ENCODE measurements at regions not wholly inside any gene's neighbourhood (a gene's known extent, or its start where the extent isn't known, plus 50 kb on each side); places are given as distances from the start of the nearest gene placed in this dataset.

GRCh38 chr6:157763129-157763903, 59.7 kb upstream of the SNX9 start:
- no peak for TF ChIP-seq CTCF (IDR thresholded peaks at IDR 0.05; ENCODE audit: low read depth, low read length)
- no peak overlapping the region for H3K4me3 ChIP-seq (ENCODE audit: low read depth, low read length)

DNA sequence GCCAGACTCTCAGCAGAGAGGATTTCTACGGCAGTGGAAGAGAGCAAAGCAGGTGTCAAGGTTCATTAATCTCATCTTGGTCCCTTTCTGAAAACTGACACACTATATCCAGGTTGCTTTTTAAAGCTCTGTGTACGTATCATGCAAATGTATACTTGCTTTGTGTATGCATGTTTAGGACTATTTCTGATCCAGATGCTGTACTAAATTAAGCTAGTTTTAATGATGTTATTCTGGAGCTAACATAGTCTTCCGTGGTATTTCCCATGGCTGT, 59.2 kb upstream of the SNX9 start:
- TF ChIP-seq CTCF (IDR thresholded peaks at IDR 0.05; ENCODE audit: low read depth, low read length), result no peak
- H3K4me3 ChIP-seq (ENCODE audit: low read depth, low read length), result no peak overlapping the region

GRCh38 chr6:157764178-157765068, 58.6 kb upstream of the SNX9 start:
- H3K4me3 ChIP-seq (ENCODE audit: low read depth, low read length), result no peak overlapping the region
- TF ChIP-seq CTCF (IDR thresholded peaks at IDR 0.05; ENCODE audit: low read depth, low read length), result no peak

DNA sequence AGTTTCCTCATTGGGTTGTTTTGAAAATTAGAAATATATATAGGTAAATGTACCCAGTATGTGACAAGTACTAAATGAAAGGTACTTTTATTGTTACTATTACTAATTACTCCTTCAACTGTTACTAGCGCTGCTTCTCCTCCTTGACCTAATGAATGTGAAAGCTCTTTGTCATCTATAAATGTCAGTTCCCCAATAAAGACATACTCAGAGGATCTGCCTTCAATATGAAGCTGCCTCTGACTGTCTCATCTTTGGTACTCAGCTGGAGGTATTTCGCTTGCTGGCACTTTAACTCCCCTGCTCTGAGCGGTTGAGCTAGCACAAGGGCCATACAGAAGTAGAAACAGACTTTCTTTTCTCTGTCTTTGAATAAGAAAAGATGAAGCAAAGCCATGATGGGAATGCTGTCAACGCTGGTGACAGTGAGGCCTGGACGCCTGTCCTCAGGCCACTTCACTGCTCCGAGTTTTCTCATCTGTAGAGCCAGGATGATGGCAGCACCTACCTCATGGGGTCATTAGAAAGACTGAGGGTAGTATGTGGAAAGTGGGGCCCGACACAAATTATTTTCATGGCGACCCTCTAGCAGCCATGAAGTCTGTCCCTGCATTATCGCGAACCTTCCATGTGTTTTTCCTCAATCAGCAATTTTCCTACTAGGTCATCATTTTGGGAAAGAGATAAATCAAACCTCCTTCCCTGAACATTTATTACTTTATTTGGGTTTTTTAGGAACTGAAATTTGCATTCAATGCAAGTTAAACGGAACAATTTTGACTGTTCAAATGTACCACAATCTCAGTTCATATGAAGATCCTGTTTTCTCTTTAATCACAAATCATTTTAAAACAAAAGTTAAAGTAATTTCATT, 55.9 kb upstream of the SNX9 start:
- H3K4me3 ChIP-seq (ENCODE audit: low read depth, low read length), result no peak overlapping the region
- TF ChIP-seq CTCF (IDR thresholded peaks at IDR 0.05; ENCODE audit: low read depth, low read length), result no peak

GRCh38 chr6:157767775-157768156, 55.3 kb upstream of the SNX9 start:
- no peak for TF ChIP-seq CTCF (IDR thresholded peaks at IDR 0.05; ENCODE audit: low read depth, low read length)
- no peak overlapping the region for H3K4me3 ChIP-seq (ENCODE audit: low read depth, low read length)

DNA sequence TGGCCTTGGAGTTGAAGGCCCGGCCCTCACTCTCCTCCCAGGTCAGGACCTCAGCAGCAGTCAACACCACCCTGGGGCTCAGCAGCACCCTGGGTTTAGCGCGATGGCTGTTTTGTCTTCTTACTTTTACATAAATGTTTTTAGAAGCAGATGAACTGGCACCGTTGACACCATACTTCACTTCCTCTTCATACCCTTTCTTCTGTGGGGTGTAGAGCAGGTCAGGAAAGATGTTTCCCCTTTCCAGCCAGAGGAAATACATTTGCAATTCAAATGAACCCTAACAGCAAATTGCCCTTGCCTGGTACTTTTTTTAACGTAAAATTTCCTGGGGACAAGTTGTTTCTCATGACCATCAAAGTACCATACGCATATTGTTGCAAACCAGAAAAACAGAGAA, 54.7 kb upstream of the SNX9 start:
- no peak overlapping the region for H3K4me3 ChIP-seq (ENCODE audit: low read depth, low read length)

More for the DNA sequence above, 54.7 kb upstream of the SNX9 start:
- no peak for TF ChIP-seq CTCF (IDR thresholded peaks at IDR 0.05; ENCODE audit: low read depth, low read length)

Measured in WI38 (cell line).